H7 (cell line): ENCODE measurements at regions not wholly inside any gene's neighbourhood (a gene's known extent, or its start where the extent isn't known, plus 50 kb on each side); places are given as distances from the start of the nearest gene placed in this dataset.
"Not testable (repeated sequence)": the region's sequence is repeated elsewhere in the genome, so short reads cannot be mapped to it uniquely, and the experiment has no call there.

Experiments
- DNase-seq: peaks from one replicate; pipeline ENCODE4 v3.0.0; 2012
- H3K27me3 ChIP-seq: 2 replicates; pipeline ENCODE4 v1.6.0; 2011; ENCODE audit warnings: mild to moderate bottlenecking, low read length; ENCODE audit not compliant: control insufficient read depth, insufficient read depth
- H3K36me3 ChIP-seq: replicated peaks from 2 replicates; pipeline ENCODE4 v1.5.1; 2011; ENCODE audit warnings: low read length; ENCODE audit not compliant: control insufficient read depth, insufficient read depth
- H3K4me3 ChIP-seq: 2 replicates; pipeline ENCODE4 v1.5.1; 2011; ENCODE audit warnings: low read depth, mild to moderate bottlenecking, control low read depth, low read length, moderate library complexity; ENCODE audit not compliant: insufficient read depth

DNA sequence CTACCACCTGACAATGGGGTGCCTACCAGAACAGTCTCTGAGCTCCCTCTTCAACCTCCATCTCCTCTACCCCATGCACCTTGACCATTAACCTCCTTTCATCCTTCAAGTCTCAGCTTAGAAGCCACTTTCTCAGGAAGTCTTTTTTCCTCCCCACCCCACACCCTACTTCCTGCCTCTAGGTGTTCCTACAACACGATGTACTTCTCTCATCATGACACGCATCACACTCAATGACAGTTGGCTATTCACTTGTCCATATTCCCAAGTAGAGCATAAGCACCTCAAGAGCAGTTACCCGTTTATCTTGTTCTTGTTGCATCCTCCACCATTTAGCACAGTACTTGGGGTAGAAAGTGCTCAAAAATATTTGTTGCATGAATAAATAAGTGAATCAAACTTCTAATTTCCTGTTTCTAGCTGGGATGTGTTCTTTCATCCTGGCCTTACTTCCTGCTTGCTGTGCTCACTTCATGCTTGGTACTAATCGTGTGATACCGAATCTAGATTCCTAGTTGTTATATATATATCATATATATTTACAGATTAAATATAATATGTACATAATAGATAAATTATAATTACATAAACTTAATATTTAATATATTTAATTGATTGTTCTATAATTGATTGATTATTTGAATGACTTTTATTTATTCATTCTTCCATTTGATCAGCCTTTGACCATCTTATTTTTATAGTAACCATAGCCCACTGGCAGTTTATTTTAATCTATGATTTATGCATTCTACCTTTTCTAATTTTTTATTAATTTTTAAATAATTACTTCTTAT lies 177.5 kb upstream of the TMEM45B start:
- Histone ChIP-seq H3K4me3 (no peak overlapping the region), H3K27me3 (no peaks in the 10 kb centered on the region), H3K36me3 (no peaks in the 10 kb centered on the region)
- no peak for DNase-seq

- Histone ChIP-seq H3K4me3 (no peak overlapping the region), H3K27me3 (no peaks in the 10 kb centered on the region), H3K36me3 (no peaks in the 10 kb centered on the region)
- no peak for DNase-seq
Measured at GRCh38 chr11:129639300-129639699, 176.3 kb upstream of the TMEM45B start.

DNA sequence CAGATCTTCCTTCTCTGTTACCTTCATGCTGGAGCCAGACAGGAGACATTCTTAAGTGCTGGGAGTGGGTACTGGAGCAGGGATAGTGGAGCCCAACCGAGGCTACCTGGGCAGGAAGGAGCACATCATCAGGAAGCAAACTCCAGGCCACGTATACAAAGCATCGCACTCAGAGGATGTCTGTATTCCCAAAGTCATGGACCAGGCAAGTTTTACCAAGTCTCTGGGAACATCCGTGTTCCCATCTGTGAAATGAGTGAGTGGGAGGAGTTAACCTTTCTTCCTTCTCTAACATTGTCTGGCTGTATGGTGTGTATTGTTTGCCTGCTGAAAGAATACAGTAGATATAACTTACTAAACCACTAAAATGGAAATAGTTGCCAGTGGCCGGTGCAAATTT lies 175.0 kb upstream of the TMEM45B start:
- H3K4me3 ChIP-seq, result no peak overlapping the region
- H3K27me3 ChIP-seq, result no peaks in the 10 kb centered on the region
- DNase-seq, result no peak
- no peaks in the 10 kb centered on the region for H3K36me3 ChIP-seq

DNA sequence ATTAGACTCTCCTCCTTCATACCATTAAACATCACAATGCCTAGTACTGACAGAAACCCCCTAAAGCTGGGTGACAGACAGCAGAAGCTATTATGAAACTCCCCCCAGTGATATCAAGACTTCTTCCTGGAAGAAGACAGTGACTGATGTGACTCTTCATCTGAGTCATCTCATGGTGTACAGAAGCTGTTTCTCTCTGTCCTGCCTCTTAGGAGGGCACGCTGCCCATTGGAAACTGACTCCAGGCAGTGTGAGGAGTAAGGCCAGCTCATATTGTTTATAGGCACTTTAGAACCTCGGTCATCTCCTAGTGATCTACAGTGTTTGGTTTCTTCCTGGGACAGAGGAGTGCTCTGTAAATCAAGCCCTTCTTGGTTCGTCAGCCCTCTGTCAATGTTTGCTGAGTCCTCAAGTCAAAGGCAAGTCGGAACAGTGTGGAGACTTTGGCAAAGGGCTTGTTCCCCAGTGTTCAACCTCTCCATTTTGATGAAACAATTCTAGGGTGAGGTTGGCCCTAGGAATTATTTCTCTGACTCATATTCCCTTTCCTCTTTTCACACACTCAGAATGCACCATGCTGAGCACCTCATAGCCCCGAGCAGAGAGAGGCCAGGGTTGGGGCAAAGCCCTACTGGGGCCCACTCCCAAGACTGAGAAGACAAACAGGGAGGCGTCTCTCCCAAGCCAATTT lies 172.5 kb upstream of the TMEM45B start:
- Histone ChIP-seq H3K36me3 (no peaks in the 10 kb centered on the region), H3K4me3 (no peak overlapping the region), H3K27me3 (no peaks in the 10 kb centered on the region)
- no peak for DNase-seq

DNA sequence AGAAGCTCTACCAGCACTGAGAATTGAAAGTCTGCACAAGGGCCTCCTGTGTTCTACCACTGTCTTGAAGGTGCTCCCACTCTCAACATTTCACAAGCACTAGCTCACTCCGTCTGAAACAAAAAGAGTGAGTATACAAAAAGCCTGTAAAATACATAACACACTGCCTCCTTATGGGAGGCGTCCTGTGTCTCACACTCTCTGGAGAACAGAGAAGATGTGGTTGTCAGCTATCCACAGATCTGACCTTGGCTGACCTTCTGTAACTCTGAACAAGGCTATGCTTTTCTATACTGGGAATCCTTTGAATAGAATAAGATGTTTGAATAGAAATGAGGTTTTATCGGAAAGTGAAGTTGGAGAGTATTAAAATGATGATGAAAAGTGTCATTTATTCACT lies 171.3 kb upstream of the TMEM45B start:
- Histone ChIP-seq H3K4me3 (no peak overlapping the region), H3K27me3 (no peaks in the 10 kb centered on the region), H3K36me3 (no peaks in the 10 kb centered on the region)
- DNase-seq, result no peak

DNA sequence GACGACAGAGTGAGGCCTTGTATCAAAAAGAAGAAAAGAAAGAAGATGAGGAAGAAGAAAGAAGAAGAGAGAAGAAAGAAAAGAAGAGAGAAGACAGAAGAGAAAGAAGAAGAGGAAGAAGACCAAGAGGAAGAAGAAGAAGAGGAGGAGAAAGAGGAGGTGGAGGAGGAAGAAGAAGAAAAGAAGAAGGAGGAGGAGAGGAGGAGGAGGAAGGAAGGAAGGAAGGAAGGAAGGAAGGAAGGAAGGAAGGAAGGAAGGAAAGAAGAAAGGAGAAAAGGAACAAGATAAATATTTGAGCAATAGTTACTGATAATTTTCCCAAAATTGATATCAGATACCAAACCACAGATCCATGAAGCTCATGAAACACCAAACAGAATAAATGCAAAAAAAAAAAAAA lies 169.7 kb upstream of the TMEM45B start:
- DNase-seq, result no peak
- H3K27me3 ChIP-seq, result no peaks in the 10 kb centered on the region
- H3K4me3 ChIP-seq, result no peak overlapping the region
- H3K36me3 ChIP-seq, result no peaks in the 10 kb centered on the region

DNA sequence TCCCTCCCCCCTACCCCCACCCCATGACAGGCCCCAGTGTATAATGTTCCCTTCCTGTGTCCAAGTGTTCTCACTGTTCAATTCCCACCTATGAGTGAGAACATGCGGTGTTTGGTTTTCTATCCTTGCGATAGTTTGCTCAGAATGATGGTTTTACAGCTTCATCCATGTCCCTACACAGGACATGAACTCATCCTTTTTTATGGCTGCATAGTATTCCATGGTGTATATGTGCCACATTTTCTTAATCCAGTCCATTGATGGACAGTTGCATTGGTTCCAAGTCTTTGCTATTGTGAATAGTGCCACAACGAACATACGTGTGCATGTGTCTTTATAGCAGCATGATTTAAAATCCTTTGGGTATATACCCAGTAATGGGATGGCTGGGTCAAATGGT lies 165.6 kb upstream of the TMEM45B start:
- not testable (repeated sequence) for H3K36me3 ChIP-seq, H3K4me3 ChIP-seq, DNase-seq, H3K27me3 ChIP-seq

GRCh38 chr11:129652835-129653234 lies 162.8 kb upstream of the TMEM45B start:
- H3K36me3 ChIP-seq, result no peaks in the 10 kb centered on the region
- DNase-seq, result no peak
- no peak overlapping the region for H3K4me3 ChIP-seq
- H3K27me3 ChIP-seq, result no peaks in the 10 kb centered on the region

GRCh38 chr11:129655247-129655832 lies 160.3 kb upstream of the TMEM45B start:
- no peak for DNase-seq
- Histone ChIP-seq H3K36me3 (no peaks in the 10 kb centered on the region), H3K4me3 (no peak overlapping the region), H3K27me3 (no peaks in the 10 kb centered on the region)

DNA sequence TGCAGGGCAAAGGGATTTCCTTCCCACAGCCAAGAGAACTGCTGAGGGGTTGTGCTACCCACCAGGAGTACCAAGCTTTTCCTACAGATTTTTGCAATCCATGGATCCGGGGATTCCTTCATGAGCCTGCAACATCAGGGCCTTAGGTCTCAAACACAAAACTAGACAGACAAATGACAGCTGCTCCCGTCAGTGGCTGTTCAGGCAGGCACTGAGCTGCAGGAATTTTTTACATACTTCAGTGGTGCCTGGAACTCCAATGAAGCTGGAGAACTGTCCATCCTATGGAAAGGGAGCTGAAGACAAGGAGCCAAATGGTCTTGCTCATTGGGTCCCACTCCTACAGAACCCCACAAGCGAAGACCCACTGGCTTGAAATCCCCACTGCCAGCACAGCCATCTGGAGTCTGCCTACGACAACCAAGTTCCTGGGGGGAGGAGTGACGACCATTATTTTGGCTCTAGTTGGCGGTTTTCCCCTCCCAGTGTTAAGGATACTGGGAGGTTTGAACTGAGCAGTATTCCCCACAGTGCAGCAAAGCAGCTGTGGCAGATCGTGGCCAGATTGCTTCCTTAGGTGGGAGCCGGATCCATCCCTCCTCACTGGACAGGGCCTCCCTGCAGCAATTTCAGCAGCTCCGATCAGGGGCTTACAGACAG lies 157.7 kb upstream of the TMEM45B start:
- no peak overlapping the region for H3K4me3 ChIP-seq
- DNase-seq, result no peak
- H3K36me3 ChIP-seq, result no peaks in the 10 kb centered on the region
- no peaks in the 10 kb centered on the region for H3K27me3 ChIP-seq

- no peak overlapping the region for H3K4me3 ChIP-seq
- peak; percentile 31 for DNase-seq
- H3K36me3 ChIP-seq, result no peaks in the 10 kb centered on the region
- no peaks in the 10 kb centered on the region for H3K27me3 ChIP-seq
Measured at GRCh38 chr11:129658526-129658867, 157.2 kb upstream of the TMEM45B start.

- Histone ChIP-seq H3K27me3 (no peaks in the 10 kb centered on the region), H3K4me3 (no peak overlapping the region), H3K36me3 (no peaks in the 10 kb centered on the region)
Measured at GRCh38 chr11:129680907-129681306, 134.7 kb upstream of the TMEM45B start.

DNA sequence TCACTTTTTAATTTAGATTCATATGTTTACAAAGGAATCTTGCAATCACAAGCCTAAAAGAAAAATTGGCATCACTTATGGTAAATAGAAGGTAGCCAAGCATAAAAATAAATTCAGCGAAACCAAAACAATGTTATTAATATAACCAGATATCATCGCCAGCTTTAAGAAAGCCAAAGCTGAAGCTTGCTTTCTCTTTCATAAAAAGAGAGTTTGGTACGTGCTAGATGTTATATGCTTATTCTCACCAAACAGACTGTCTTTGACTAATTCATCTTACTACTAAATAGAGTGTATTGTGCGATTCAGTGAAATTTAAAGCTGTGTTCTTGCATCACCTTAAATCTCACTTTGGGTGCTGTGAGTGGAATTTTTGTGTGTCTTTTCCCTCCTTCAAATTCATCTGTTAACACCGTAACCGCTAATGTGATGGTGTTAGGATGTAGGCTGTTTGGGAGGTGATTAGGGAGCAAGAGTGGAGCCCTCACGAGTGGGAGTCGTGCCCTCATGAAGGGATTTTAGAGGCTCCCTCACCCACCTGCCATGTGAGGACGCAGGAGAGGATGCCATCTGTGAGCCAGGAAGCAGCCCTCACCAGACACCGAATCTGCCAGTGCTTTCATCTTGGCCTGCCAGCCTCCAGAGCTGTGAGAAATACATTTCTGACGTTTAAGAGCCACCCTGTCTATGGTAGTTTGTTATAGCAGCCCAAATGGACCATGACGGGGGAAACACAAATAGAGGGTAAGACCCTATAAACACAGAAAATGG lies 134.1 kb upstream of the TMEM45B start:
- no peak overlapping the region for H3K4me3 ChIP-seq
- no peak for DNase-seq
- no peaks in the 10 kb centered on the region for H3K27me3 ChIP-seq
- no peaks in the 10 kb centered on the region for H3K36me3 ChIP-seq

More at GRCh38 chr11:129680907-129681306, 134.7 kb upstream of the TMEM45B start:
- DNase-seq, result no peak

DNA sequence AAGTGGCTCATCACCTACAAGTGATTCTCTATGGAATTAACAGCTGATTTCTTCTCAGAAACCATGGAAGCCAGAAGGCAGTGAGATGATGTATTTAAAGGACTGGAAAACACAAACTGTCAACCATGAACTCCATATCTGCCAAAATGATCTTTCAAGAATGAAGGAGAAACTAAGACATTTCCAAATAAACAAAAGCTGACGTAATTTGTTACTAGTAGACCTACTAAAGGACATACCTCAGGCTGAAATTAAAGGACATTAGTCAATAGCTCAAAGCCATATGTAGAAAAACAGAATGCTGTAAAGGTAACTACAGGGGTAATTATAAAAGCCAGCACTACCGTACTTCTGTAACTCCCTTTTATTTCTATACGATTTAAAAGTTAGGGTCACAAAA lies 129.4 kb upstream of the TMEM45B start:
- no peaks in the 10 kb centered on the region for H3K27me3 ChIP-seq
- no peak for DNase-seq
- H3K36me3 ChIP-seq, result no peaks in the 10 kb centered on the region
- no peak overlapping the region for H3K4me3 ChIP-seq
